GM18861 (cell line): ENCODE measurements at regions not wholly inside any gene's neighbourhood (a gene's known extent, or its start where the extent isn't known, plus 50 kb on each side); places are given as distances from the start of the nearest gene placed in this dataset.

Experiments used
- ATAC-seq: cut with Tn5 transposase; IDR thresholded peaks from one replicate; pipeline ENCODE4 v1.9.1; 2021; ENCODE audit not compliant: unreplicated experiment

GRCh38 chr3:30293621-30294240 is 312.7 kb upstream of the TGFBR2 start:
- ATAC-seq, result no peak

GRCh38 chr3:30294241-30294667 is 312.1 kb upstream of the TGFBR2 start:
- no peak for ATAC-seq

DNA sequence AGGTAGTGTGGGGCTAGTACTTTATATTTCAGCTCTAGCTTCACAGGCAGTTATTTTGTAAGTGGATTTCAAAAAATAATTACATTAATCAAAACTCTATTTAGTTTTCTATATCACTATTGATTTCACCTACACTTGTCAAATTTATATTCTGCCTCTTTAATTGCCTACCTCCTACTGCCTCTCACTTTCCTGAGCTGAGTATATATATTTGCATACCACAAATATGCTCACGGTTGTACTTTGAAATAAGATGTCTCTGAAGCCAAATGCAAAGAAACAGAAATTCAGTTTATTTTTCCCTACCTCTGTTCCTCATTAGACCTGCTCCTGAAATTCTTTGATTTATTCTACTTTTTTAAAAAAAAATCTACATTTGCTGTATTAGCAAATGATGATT is 309.3 kb upstream of the TGFBR2 start:
- no peak for ATAC-seq

GRCh38 chr3:30299674-30300385 is 306.6 kb upstream of the TGFBR2 start:
- ATAC-seq, result no peak

- ATAC-seq, result no peak
These were observed 305.6 kb upstream of the TGFBR2 start for GRCh38 chr3:30300809-30301208.

- ATAC-seq, result no peak
These were observed 304.4 kb upstream of the TGFBR2 start for GRCh38 chr3:30302027-30302426.

- no peak for ATAC-seq
These were observed 302.6 kb upstream of the TGFBR2 start for GRCh38 chr3:30303770-30304169.

DNA sequence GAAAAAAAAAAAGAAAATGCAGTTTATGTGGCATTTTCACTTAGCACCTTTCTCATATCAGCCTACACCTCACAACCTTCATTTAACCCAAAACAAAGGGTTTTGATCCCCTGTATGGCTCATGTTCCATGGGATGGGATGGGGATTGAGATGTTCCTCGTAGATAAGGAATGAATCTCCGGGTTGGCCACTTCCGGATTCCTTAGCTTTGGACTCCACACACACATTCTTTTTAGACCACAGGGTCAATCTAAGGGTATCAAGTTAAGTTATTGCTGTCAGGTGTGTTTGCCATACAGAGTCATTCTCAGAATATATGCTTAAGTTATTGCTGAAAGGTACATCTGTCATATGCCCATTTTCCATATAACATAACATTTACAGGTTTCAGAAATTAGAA is 301.4 kb upstream of the TGFBR2 start:
- ATAC-seq, result no peak

DNA sequence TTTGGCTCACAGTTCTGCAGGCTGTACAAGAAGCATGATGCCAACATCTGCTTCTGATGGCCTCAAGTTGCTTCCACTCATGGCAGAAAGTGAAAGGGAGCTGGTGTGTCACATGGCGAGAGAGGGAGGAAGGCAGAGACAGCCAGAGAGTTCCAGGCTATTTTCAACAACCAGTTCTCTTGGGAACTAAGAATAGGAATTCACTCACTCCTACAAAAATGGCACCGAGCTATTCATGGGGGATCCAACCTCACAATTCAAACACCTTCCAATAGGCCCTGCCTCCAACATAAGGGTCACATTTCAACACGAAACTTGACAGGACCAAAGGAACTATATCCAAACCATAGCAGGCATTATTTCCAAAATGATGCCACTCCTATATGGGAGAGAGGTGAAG is 299.5 kb upstream of the TGFBR2 start:
- no peak for ATAC-seq

DNA sequence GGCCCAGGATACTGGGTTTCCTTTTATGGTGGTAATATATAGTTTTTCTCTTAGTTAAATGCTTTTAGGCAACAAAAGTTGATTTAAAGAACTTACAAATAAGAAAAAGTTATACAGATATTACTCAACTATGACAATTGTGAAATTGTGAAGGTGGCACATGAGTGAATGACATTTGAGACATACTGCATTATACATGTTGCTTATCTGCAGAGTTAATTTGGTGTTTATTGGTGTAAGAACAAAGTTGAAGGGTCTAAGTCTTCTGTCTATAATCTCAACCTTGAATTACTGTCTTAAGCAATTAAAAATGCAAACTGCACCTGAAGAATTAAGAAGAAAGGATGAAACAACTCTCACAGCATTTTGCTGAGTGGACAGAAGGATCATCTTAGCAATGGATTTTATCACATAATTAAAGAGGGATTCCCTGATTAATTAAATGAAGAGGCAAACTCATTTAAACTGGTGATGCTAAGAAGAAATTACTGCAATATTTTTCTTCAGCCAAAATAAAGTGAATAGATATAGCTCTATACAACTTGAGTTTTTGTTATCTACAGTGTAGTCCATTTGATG is 298.9 kb upstream of the TGFBR2 start:
- no peak for ATAC-seq

DNA sequence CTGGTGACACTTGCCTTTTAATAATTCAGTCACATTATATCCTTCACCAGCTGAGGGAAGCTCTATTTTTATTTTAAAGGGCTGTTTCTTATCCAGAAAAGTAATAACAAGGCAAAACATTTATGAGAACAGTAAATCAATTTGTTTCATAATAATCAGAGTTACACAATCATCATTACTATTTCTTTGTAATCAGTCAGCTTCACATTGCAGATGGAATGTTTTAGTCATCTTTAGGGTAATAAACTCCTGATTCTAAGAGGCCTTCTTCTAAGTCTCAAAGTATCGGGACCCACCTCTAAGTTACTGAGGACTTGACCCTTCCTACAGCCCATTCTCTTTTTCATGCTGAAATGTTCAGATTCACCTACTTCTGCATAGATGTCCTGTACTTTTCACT is 298.3 kb upstream of the TGFBR2 start:
- no peak for ATAC-seq

- ATAC-seq, result no peak
These were observed 296.1 kb upstream of the TGFBR2 start for GRCh38 chr3:30309961-30310954.

DNA sequence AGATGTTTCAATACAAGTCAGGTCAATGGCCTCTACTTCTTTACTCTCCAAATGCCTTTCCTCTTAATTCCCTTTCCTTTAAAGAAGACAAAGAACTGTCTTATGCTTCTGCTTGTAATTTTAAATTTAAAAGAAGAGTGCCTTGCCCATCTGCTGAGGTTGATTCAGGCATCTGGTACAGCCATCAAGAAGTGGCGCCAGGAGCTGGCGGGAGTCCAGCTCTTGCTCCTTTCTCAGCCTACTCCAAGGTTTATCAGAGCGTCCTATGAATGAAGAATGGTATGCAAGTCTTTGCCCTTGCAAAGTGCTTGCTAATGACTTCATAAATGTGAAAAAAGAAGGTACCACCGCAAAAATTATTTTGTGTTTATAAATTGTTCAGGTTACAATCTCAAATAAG is 294.6 kb upstream of the TGFBR2 start:
- no peak for ATAC-seq

- ATAC-seq, result no peak
These were observed 292.6 kb upstream of the TGFBR2 start for GRCh38 chr3:30313840-30314239.

GRCh38 chr3:30314757-30315325 is 291.6 kb upstream of the TGFBR2 start:
- ATAC-seq, result no peak

GRCh38 chr3:30315447-30315846 is 291.0 kb upstream of the TGFBR2 start:
- ATAC-seq, result no peak

DNA sequence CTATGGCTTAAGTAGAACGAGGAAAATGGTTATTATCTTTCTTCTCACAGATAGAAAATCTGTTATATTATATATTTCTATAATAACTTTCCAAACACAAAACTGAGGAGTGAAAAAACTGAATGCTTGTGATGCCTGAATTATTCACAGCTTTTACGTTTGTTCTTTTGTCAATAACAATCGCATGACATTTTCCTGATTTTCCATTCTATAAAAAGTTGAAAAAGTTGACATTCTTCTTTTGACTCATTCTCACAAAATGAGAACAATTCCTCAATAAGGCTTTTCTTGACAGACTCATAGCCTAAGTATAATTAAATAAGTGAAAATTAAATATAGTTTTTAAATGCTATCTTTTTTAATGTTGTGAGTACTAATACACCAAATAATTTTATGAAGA is 288.8 kb upstream of the TGFBR2 start:
- ATAC-seq, result no peak

DNA sequence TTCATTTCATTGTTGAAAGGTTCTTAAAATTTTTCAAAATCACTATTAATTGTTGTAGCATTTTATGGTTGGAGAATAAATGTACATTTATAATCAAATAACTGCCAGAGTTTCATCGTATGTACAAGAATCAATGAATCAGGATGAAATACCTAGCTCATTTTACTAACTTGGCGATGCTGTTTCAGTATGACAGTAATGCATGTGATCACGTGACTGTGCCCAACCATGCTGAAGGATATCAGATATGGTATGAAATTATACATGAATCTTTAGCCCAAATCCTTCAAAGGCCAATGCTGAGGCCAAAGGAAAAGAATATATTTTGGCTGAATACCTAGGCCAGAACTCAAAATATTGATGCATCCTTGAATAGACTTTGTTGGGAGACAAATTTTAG is 288.3 kb upstream of the TGFBR2 start:
- ATAC-seq, result no peak

GRCh38 chr3:30319713-30320112 is 286.7 kb upstream of the TGFBR2 start:
- peak; percentile 94 for ATAC-seq

GRCh38 chr3:30320392-30320791 is 286.0 kb upstream of the TGFBR2 start:
- no peak for ATAC-seq

GRCh38 chr3:30321065-30321464 is 285.3 kb upstream of the TGFBR2 start:
- no peak for ATAC-seq
